Panc1 (cell line): ENCODE measurements at regions not wholly inside any gene's neighbourhood (a gene's known extent, or its start where the extent isn't known, plus 50 kb on each side); places are given as distances from the start of the nearest gene placed in this dataset.

Experiments
- POLR2AphosphoS5 ChIP-seq: IDR thresholded peaks from 2 replicates; pipeline ENCODE4 v1.6.1; 2012; ENCODE audit warnings: mild to moderate bottlenecking, low read depth, low read length, moderate library complexity
- TF ChIP-seq, protein P1 (sequence below): fragments of 450-650 bp; IDR thresholded peaks from 2 replicates; pipeline ENCODE4 v1.5.1; 2017; ENCODE audit warnings: mild to moderate bottlenecking
- TF ChIP-seq, protein P2 (sequence below), 2 experiments: IDR thresholded peaks; 2 replicates each; pipeline ENCODE4 v1.6.1; 2011 to 2012; ENCODE audit warnings: low read depth in 2 of 2, control low read depth in 1 of 2, low read length in 1 of 2, mild to moderate bottlenecking in 1 of 2, moderate library complexity in 1 of 2; ENCODE audit not compliant: insufficient read depth in 1 of 2

DNA sequence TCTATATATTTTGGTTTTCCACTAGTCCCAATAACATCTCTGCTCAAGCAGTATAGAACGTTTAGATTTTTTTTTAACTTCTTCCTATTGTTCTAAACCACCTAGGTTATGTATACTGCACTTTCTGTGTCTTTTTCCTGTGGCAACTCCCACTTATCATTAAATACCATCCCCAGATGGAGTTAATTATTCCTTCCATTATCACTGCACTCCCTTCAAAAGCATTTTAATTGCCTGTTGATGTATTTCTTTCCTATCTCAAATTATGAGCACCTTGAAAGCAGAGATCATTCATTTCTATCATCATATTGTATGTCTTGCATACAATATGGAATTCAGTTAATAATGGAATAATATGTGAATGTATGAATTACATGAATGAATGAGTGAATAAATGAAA, 148.0 kb downstream of the HGF start:
- TF ChIP-seq, protein P1, sequence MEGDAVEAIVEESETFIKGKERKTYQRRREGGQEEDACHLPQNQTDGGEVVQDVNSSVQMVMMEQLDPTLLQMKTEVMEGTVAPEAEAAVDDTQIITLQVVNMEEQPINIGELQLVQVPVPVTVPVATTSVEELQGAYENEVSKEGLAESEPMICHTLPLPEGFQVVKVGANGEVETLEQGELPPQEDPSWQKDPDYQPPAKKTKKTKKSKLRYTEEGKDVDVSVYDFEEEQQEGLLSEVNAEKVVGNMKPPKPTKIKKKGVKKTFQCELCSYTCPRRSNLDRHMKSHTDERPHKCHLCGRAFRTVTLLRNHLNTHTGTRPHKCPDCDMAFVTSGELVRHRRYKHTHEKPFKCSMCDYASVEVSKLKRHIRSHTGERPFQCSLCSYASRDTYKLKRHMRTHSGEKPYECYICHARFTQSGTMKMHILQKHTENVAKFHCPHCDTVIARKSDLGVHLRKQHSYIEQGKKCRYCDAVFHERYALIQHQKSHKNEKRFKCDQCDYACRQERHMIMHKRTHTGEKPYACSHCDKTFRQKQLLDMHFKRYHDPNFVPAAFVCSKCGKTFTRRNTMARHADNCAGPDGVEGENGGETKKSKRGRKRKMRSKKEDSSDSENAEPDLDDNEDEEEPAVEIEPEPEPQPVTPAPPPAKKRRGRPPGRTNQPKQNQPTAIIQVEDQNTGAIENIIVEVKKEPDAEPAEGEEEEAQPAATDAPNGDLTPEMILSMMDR, result no peak
- TF ChIP-seq, protein P2, sequence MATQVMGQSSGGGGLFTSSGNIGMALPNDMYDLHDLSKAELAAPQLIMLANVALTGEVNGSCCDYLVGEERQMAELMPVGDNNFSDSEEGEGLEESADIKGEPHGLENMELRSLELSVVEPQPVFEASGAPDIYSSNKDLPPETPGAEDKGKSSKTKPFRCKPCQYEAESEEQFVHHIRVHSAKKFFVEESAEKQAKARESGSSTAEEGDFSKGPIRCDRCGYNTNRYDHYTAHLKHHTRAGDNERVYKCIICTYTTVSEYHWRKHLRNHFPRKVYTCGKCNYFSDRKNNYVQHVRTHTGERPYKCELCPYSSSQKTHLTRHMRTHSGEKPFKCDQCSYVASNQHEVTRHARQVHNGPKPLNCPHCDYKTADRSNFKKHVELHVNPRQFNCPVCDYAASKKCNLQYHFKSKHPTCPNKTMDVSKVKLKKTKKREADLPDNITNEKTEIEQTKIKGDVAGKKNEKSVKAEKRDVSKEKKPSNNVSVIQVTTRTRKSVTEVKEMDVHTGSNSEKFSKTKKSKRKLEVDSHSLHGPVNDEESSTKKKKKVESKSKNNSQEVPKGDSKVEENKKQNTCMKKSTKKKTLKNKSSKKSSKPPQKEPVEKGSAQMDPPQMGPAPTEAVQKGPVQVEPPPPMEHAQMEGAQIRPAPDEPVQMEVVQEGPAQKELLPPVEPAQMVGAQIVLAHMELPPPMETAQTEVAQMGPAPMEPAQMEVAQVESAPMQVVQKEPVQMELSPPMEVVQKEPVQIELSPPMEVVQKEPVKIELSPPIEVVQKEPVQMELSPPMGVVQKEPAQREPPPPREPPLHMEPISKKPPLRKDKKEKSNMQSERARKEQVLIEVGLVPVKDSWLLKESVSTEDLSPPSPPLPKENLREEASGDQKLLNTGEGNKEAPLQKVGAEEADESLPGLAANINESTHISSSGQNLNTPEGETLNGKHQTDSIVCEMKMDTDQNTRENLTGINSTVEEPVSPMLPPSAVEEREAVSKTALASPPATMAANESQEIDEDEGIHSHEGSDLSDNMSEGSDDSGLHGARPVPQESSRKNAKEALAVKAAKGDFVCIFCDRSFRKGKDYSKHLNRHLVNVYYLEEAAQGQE (IDR thresholded peaks at IDR 0.05; ENCODE audit: insufficient read depth in 1 of 2, low read depth in 2 of 2, low read length in 1 of 2), result no peak
- no peak for TF ChIP-seq POLR2AphosphoS5
